ENCODE measurements at regions not wholly inside any gene's neighbourhood (a gene's known extent, or its start where the extent isn't known, plus 50 kb on each side); places are given as distances from the start of the nearest gene placed in this dataset.
"Not testable (repeated sequence)": the region's sequence is repeated elsewhere in the genome, so short reads cannot be mapped to it uniquely, and the experiment has no call there.

DNA sequence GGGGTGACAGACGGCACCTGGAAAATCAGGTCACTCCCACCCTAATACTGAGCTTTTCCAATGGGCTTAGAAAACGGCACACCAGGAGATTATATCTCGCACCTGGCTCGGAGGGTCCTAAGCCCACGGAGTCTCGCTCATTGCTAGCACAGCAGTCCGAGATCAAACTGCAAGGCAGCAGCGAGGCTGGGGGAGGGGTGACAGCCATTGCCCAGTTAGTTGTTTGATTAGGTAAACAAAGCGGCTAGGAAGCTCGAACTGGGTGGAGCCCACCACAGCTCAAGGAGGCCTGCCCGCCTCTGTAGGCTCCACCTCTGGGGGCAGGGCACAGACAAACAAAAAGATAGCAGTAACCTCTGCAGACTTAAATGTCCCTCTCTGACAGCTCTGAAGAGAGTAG lies 260.9 kb downstream of the BLID start:
- not testable (repeated sequence) for DNase-seq

DNA sequence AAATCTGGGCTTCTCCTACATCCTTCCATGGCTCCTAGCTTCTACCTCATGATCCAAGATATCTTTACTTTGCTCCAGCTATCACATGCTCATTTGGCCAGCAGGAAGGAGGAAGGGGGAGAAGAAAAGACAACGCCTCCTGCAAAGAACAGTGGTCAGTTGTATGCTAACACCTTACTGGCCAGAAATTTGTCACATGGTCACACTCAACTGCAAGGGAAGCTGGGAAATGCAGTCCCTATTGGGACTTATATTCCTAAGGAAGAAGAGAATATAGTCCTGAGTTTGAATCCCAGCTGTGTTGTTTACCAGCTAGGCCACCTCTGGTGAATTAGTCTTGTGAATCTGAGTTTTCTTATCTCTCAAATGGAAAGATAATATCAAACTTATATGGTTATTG lies 272.0 kb downstream of the BLID start:
- no peak for DNase-seq

DNA sequence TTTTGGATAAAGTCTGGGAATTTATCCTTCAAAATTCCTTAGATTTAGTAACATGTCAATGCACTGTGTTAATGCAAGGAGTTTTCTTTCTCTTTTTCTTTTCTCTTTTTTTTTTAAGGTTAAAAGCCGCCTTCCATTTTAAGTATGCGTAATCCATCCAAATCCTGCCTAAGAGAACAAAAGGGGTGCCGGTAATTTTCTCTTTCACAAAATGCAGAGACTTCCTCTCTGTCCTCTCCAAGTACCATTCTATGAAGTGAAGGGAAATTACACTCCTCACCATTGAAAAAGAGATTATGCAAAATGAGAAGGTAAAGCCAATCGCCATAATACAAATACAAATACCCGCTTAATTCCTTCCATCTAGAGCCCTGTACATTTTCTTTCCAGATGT lies 273.8 kb downstream of the BLID start:
- no peak for DNase-seq

DNA sequence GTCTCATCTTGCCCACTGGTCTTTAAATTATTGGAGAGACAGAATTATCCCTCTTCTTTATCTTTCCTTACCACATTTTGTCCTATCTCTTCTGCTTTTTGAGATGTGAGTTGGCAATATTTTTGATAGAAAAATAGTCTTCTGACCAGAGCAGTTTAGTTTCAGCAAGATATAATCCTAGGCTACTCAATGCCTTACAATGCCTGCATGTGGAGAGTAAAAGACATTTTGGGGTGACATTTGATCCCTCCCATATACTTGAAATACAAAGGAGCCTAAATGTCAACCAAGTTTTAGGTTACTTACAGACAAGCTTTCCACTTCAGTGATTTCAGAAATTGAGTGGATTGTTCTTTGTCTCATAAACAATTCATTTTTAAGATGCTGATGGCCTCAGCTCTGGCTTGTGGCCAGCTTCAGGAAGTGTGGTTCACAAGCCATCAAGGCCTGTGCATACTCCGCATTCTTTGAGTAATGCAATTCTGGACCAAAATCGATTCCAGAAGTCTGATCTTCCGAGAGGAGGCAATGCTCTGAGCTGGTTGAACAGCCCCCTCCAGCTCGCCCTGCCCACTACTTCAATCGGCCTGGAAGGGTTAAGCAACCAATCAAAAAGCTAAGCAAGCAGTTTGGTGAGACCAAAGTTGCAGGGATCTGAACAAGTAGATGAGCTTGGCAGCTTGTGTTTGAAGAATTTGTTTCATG lies 274.4 kb downstream of the BLID start:
- DNase-seq = no peak

DNA sequence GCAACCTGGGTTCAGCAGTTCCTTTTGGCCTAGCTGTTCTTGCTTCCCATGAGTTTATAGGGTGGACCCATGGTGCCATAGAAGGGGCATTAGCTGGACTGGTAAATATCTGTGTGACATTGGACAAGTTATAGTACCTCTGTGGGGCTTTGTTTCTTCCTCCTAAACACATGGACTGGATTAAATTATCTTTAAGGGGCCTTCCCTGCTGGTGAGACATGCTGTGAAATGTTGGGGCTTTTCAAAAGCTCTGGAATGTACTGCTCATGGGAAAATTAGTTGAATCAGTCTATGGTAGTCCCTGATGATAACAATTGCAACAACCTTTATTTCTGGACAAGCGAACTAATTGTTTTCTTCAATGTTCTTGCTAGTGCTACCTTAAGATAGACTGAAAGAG lies 276.2 kb downstream of the BLID start:
- no peak for DNase-seq

DNA sequence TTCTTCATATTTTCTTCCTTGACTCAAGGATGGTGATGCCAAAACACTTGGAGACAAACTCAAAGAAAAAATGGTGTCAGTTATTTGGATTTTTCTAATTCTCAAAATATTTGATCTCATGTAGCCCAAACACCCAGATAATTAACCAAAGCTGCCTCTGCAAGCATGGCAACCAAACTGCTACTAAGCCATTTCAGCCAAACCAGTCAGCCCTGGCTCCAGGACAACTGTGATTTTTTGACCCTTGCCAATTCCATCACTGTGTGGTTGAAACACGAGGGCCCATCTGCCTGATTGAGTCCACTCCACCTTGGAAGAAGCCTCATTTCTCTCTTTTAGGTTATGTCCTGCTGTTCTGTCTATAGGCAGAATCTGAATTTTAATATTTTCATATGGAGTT lies 277.4 kb downstream of the BLID start:
- DNase-seq = no peak

DNA sequence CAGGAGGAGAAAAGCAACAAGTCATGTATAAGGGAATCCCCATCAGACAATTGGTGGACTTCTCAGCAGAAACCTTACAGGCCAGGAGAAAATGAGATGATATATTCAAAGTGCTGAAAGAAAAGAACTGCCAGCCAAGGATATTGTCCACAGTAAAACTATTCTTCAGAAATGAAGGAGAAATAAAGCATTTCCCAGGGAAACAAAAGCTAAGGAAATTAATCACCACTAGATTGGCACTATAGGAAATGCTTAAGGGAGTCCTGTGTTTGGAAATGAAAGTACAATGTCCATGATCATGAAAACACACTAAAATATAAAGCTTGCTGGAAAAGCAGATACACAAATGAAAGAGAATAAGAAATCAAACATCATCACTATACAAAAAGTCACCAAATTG lies 282.0 kb downstream of the BLID start:
- no peak for DNase-seq

DNA sequence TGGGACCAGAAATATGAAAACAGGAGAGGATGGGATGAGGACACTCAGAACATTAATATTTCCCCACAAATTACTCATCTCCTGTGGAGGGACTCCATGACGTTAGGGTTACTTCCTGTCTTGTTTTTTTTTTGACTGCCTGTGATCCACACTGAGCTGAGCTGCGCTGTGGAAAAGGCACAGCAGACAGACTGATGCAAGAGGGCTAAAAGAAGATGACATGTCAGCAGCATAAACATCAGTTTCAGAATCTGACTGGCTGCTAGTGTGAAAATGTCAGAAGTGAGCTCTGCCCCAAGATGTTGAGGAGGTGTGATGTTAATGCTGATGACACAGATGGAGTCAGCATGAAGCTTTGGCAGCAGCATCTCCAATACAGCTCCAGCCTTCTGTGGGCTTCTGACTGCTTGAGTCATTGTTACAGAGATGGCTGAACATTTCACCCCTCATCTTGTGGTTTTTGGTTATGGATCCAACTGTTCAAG lies 286.8 kb downstream of the BLID start:
- DNase-seq = peak in 1 of 2 experiments; percentile 8

DNA sequence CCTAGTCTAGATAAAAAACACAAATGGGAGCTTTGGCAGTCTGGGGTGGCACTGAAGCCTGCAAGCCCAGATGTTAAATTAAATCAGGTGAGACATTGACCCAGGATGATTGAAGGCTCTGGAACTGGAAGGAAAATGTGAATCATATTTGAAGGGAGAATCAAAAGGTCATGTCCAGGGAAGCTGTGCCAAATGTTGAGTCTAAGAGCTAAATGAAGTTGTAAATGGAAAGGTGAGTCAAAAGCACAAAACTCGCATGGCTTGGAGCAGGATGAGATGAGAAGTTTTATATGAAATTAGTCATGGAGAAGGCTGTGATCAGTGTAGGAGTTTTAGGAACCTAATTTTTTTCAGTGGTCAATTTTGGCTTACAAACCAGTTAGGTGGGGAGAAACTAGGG lies 301.1 kb downstream of the BLID start:
- no peak for DNase-seq

DNA sequence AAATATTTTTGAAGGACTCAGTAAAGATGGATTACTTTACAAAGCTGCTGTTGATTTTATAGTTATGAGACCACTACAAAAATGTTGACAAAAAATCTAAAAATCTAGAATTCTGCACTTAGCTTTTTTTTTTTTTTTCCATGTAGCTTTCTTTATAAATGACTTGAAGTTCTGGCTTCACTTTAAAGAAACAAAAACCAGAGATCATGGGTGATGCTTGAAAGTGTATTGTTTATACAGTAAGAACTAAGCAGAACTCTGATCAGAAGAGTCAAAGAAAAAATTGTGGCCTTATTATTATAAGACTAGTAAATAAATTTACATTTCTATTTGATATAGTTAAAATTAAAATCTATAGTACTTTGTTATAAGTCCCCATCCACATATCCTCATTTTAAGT lies 301.7 kb downstream of the BLID start:
- no peak for DNase-seq

DNA sequence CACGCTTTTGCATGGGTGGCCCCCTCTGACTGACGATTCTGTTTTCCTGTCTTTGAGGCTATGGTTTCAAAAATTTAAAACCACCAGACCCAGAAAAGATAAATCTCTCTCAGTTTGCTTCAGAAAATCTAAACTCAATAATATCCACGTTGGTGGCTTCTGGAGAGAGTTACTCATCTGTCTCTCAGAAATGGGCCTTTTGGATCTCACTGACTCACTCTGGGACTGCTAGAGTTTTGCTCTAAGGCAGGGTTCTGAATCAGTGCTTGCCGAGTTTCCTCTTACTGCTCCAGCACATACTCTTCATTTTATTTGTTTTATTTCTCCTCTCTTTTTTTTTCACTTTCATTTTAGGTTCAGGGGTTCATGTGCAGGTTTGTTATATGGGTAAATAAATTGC lies 305.7 kb downstream of the BLID start:
- no peak for DNase-seq

DNA sequence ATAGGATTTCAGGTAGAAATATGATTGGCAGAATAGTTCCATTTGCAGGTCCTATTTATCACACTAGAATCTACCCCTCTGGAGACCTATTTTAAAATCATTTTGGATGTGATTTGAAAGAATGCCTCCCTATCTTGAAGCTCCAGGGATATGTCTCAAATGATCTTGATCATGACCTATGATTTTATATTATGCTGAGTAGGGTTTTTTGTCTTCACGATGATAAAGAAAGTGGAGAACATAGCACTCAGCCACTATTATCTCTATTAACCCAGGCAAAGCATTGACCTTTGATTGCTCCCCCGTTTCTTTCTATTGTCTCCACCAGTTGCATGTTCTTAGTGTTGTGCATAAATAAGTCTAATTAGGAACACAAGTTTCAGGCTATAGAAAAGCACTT lies 307.9 kb downstream of the BLID start:
- DNase-seq = no peak

DNA sequence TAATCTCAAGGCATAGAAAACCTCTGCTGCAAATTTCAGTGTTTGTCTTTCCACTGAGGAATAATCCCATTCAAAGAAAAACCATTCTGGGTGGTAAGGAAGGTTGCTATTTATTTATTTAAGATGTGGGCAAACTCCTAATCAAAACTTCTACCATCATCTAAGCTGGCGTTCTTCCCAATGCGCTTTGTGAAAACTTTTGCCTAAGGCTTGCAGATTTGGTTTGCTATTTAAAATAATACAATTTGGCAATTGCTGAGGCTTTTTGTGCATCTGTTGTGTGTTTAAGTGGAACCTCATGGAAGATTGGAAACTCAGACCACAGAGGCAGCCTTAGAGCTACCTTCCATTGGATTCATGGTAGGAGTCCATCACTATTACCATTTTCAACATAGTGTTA lies 309.0 kb downstream of the BLID start:
- no peak for DNase-seq

DNA sequence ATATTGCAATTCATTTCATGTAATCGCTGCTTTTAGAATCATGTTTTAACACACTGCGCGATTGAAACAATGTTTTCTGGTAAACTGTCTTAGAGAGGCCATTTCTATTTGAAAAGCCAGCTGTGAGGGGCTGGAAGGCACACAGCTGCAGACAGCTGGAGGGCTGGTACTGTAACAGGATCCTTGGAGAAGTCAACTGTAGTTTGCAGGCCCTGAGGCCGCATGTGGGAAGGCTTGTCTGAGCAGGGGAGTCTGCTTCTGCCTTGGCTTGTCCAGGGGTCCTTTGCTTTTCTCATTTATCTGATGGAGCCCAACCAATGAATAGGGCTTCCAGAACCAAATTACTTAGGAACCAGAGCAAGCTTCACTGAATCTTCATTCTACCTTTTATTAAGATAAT lies 313.5 kb downstream of the BLID start:
- no peak for DNase-seq

DNA sequence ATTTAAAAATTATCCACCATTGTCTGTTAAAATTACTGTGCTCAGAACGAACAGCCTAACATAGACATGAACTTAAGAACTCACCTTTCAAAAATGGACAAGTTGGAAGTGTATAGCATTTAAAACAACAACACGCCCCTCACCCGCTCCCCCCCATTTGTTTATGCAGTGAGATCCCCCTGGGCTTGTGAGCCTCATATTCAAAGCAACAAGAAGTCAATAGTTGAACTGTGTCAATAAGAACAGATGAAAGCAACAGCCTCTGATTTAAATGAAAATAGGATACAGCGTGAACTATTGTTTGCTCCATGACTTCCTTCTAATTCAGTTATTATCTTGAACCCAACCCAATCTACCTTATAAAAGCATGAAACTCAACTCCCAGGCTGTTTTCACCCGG lies 314.2 kb downstream of the BLID start:
- DNase-seq = no peak

DNA sequence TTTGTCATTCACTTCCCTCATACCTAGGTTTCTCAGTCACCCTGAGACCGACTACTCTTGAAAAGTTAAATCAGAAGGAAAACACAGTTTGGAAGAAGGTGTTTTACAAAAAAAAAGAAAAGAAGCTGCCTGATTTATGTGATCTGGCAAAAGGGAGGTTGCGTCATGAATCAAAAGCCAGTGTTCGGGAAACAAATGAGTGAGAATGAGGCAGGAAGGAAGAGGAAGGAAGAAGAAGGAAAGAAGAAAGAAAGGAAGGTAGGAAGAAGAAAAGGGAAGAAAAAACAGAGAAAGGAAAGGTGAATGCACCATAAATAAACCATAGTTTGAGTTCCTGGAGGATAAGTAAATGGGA lies 314.6 kb downstream of the BLID start:
- DNase-seq = no peak

DNA sequence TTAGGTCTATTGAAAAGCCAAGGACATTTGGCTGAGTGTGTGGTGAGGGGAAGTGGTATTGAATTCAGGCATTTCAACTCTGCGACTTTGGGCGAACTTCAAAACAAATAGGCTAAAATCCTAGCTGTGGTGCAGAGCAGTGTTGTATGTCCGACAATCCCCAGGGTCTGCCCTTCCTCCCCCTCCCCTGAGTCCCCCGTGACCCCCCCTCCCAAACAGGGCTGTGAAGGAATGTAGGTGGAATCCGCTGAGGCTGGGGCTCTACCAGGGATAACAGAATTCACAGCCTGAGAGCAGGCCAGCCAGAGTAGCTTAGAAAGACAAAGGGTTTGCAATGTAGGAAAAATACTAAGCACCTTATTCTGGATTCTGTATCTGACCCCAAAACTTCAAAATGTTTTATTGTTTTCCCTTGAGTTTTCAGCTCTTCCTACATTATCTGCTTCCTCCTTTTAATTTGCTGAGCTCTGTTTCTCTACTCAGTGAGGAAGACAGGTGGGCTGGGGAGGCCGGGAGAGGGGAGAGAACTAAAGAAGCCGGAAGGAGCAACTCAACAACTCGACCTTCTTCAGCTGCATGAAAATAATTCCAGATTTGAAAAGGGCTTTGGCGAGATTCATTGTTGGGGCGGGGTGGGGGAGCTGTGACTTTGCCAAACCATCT lies 315.2 kb downstream of the BLID start:
- DNase-seq = no peak

DNA sequence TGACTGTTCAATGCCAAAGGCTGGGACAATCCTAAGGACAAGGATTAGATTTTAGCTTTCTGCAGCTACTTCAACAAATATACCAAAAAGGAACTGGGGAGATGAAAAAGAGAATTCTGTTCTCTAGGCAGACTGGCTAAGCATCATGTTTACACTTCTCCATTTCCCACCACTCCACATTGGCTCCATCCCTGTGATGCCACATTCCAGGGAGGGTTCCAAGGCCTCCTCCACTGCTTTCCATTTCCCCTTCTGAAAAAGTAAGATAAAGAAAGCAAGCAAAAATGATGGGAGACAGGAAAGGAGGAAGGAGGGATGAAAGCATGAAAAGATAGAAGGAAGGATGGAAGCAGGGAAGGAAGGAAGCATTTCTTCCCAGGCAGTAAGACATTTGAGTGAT lies 315.8 kb downstream of the BLID start:
- no peak for DNase-seq

DNA sequence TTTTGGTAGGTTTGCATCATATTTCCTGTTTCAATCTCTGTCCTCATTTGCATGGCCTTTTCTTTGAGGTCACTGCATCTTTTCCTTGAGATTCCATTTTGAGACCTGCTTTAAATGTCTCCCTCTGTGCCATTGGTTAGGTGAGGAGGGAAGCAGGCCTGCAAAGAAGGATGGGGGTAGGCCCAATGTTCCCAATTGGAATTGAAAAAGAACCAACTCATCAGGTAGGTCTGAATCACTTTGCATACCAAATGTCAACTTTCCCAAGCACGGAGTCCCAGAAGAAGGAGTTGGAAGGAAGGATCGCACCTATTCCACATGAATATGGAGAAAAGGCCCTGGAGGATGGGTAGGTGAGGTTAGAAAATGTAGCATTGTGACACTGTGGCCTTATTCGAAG lies 318.5 kb downstream of the BLID start:
- DNase-seq = no peak

DNA sequence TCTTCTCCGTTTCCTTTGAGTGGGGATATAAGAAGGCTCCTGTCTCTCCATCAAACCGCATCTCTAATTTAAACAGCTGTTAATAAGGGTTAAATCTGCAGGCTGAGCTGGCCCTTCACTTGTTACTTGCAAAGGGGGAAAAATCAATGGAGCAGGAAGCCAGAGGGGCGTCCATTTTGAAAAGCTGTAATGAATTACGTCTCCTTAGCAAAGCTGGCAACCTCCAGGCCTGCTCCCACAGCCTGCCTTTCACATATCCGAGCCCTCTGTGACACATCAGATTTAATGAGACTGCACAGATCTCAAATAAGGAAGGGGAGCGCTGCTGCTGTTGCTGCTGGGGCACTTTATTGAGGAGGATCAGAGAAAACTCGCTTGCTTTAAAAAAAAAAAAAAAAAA lies 320.8 kb downstream of the BLID start:
- DNase-seq = no peak

DNA sequence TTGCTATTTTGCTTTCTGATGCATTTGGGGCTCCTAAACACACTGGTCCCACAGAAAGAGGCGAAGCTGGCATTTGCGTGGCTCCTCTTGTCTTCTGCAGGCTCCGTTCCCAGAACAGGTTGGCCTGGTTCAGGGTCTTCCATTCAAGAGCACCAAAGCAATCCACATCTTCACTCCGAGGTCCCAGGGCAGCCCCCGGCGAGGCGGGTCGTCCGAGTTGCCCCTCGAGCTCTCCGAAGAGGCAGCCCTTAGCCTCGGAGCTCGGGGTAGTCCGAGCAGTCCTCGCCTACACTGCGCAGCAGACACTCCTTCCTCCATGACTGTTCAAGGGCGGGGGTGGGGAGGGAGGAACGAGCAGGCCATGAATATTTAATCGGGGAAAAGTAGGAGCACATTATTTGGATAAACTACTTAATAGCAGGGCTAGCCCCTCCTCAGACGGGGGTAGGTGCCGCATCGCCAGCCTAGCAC lies 321.3 kb downstream of the BLID start:
- DNase-seq = no peak

DNA sequence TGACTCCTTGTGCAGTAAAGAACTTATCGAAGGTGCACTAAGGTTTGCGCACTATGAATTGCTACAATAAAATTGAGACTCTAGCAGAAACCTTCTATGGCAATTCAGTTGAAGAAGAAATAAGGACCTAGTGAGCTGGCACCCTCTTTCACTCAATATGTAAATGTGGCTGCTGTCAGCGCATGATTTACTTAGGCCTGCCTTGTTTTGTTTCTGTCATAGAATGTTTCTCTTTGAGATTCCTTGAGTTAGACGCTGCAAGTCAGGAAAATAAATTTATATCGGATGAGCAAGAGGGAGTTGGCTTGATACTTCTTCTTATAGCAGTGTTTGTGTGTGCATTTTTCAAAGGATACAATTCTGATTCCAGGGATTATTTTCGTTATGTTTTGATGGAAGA lies 322.1 kb downstream of the BLID start:
- DNase-seq = no peak

DNA sequence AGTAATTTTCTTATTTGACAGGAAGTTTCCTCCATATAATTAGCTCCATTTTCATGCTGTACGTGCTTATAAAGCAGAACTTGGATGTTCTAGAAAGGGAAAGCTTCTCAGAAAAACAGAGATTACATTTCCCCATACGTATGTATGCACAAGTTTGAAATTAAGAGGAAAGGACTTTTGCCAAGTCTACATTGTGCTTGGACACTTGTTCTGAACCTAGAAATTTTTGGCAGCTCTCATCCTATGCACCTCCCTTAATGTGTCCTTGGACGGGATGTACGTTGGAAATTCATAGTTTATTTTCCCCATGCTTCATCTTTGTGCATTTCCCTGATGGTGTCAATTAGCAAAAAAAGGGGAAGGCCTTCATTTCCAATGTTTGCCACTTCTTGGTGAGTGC lies 322.7 kb downstream of the BLID start:
- no peak for DNase-seq

DNA sequence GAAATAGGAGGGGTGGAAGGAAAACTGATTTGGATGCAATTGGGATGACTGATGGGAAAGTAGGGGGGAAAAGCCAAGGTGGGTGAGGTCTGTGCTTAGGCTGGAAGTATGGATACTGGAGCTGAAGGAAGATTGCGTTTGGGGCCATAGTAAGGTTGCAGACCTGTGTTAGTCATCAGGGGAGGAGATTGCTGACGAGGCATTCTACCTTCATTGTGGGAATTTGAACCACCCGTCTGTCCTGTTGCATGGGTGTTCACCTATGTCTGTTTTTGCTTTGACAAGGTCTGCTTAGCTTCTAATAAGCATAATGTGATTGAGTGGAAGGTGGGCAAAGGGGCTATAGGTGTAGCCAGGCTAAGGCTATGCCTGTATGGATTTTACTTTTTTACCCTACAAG lies 323.8 kb downstream of the BLID start:
- DNase-seq = no peak

DNA sequence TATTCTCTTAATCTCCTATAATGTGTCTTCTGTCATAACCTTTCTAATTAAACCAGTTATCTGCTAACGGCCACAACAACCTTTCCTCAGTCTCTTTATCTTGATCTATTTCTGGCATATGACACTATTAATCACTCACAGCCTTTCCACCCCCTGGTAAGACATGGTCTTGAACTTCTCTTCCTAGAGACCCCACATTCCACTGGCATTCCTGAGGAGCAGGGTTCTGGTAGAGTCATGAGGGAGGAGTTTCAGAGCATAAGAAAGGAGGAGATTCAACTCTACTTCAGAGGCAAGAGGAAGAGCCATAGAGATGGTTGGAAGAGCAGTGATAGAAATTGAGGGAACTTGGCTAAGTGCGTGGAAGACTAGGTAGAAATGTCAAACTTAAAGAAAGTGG lies 325.6 kb downstream of the BLID start:
- DNase-seq = no peak
